ENCODE measurements at regions not wholly inside any gene's neighbourhood (a gene's known extent, or its start where the extent isn't known, plus 50 kb on each side); places are given as distances from the start of the nearest gene placed in this dataset.
"Not testable (repeated sequence)": the region's sequence is repeated elsewhere in the genome, so short reads cannot be mapped to it uniquely, and the experiment has no call there.

GRCh38 chr14:57150449-57150848, 118.3 kb downstream of the EXOC5 start:
- Histone ChIP-seq H3K36me3 (no peaks in the 10 kb centered on the region), H3K27ac (no peak overlapping the region), H3K9me3 (ENCODE audit: severe bottlenecking) (no peaks in the 10 kb centered on the region), H3K4me3 (ENCODE audit: low read depth, low read length) (no peak overlapping the region), H3K27me3 (ENCODE audit: insufficient read depth, low read depth, severe bottlenecking) (no peaks in the 10 kb centered on the region)
- TF ChIP-seq, protein P1, sequence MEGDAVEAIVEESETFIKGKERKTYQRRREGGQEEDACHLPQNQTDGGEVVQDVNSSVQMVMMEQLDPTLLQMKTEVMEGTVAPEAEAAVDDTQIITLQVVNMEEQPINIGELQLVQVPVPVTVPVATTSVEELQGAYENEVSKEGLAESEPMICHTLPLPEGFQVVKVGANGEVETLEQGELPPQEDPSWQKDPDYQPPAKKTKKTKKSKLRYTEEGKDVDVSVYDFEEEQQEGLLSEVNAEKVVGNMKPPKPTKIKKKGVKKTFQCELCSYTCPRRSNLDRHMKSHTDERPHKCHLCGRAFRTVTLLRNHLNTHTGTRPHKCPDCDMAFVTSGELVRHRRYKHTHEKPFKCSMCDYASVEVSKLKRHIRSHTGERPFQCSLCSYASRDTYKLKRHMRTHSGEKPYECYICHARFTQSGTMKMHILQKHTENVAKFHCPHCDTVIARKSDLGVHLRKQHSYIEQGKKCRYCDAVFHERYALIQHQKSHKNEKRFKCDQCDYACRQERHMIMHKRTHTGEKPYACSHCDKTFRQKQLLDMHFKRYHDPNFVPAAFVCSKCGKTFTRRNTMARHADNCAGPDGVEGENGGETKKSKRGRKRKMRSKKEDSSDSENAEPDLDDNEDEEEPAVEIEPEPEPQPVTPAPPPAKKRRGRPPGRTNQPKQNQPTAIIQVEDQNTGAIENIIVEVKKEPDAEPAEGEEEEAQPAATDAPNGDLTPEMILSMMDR (IDR thresholded peaks at IDR 0.05; ENCODE audit: low read depth, low read length), result no peak
- no peak for DNase-seq

GRCh38 chr14:57139173-57139572, 129.5 kb downstream of the EXOC5 start:
- Histone ChIP-seq H3K36me3 (no peaks in the 10 kb centered on the region), H3K27me3 (ENCODE audit: insufficient read depth, low read depth, severe bottlenecking) (no peaks in the 10 kb centered on the region), H3K4me3 (ENCODE audit: low read depth, low read length) (no peak overlapping the region), H3K9me3 (ENCODE audit: severe bottlenecking) (no peaks in the 10 kb centered on the region), H3K27ac (no peak overlapping the region)
- TF ChIP-seq, protein P1 (IDR thresholded peaks at IDR 0.05; ENCODE audit: low read depth, low read length), result peak; percentile 38
- DNase-seq, result peak; percentile 23

- H3K4me3 ChIP-seq (ENCODE audit: low read depth, low read length), result no peak overlapping the region
- TF ChIP-seq, protein P1 (IDR thresholded peaks at IDR 0.05; ENCODE audit: low read depth, low read length), result no peak
- no peak overlapping the region for H3K27ac ChIP-seq
- H3K36me3 ChIP-seq, result no peaks in the 10 kb centered on the region
- H3K27me3 ChIP-seq (ENCODE audit: insufficient read depth, low read depth, severe bottlenecking), result no peaks in the 10 kb centered on the region
- no peaks in the 10 kb centered on the region for H3K9me3 ChIP-seq (ENCODE audit: severe bottlenecking)
- peak; percentile 17 for DNase-seq
Observed at GRCh38 chr14:57136669-57137328, 131.9 kb downstream of the EXOC5 start.

- H3K27me3 ChIP-seq (ENCODE audit: insufficient read depth, low read depth, severe bottlenecking); H3K9me3 ChIP-seq (ENCODE audit: severe bottlenecking); H3K36me3 ChIP-seq; H3K27ac ChIP-seq; H3K4me3 ChIP-seq (ENCODE audit: low read depth, low read length); DNase-seq: not testable (repeated sequence)
Observed at GRCh38 chr14:57127809-57128208, 140.9 kb downstream of the EXOC5 start.

- no peaks in the 10 kb centered on the region for H3K36me3 ChIP-seq
- DNase-seq, result no peak
- H3K27me3 ChIP-seq (ENCODE audit: insufficient read depth, low read depth, severe bottlenecking), result no peaks in the 10 kb centered on the region
- H3K27ac ChIP-seq, result no peak overlapping the region
- TF ChIP-seq, protein P1 (IDR thresholded peaks at IDR 0.05; ENCODE audit: low read depth, low read length), result no peak
- H3K4me3 ChIP-seq (ENCODE audit: low read depth, low read length), result no peak overlapping the region
- no peaks in the 10 kb centered on the region for H3K9me3 ChIP-seq (ENCODE audit: severe bottlenecking)
Observed at GRCh38 chr14:57122129-57122528, 146.6 kb downstream of the EXOC5 start.

DNA sequence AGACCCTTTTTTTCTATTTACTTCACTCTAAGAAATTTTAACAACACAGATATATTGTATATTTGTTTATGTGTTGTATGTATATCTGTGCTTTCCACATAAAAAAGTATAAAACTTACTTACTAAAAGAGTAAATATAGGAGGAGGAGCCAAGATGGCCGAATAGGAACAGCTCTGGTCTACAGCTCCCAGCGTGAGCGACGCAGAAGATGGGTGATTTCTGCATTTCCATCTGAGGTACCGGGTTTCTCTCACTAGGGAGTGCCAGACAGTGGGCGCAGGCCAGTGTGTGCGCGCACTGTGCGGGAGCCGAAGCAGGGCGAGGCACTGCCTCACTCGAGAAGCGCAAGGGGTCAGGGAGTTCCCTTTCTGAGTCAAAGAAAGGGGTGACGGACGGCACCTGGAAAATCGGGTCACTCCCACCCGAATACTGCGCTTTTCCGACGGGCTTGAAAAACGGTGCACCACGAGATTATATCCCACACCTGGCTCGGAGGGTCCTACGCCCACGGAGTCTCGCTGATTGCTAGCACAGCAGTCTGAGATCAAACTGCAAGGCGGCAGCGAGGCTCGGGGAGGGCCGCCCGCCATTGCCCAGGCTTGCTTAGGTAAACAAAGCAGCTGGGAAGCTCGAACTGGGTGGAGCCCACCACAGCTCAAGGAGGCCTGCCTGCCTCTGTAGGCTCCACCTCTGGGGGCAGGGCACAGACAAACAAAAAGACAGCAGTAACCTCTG, 156.5 kb downstream of the EXOC5 start:
- H3K27me3 ChIP-seq (ENCODE audit: insufficient read depth, low read depth, severe bottlenecking); H3K36me3 ChIP-seq; H3K9me3 ChIP-seq (ENCODE audit: severe bottlenecking); H3K4me3 ChIP-seq (ENCODE audit: low read depth, low read length); H3K27ac ChIP-seq; DNase-seq: not testable (repeated sequence)

DNA sequence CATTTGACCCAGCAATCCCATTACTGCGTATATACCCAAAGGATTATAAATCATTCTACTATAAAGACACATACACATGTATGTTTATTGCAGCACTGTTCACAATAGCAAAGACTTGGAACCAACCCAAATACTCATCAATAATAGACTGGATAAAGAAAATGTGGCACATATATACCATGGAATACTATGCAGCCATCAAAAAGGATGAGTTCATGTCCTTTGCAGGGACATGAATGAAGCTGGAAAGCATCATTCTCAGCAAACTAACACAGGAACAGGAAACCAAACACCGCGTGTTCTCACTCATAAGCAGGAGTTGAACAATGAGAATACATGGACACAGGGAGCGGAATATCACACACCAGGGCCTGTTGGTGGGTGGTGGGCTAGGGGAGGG, 158.3 kb downstream of the EXOC5 start:
- not testable (repeated sequence) for H3K9me3 ChIP-seq (ENCODE audit: severe bottlenecking); H3K4me3 ChIP-seq (ENCODE audit: low read depth, low read length); H3K36me3 ChIP-seq; H3K27ac ChIP-seq; DNase-seq; H3K27me3 ChIP-seq (ENCODE audit: insufficient read depth, low read depth, severe bottlenecking)

Data from WERI-Rb-1 (cell line).